GM12873 (cell line): ENCODE measurements at regions not wholly inside any gene's neighbourhood (a gene's known extent, or its start where the extent isn't known, plus 50 kb on each side); places are given as distances from the start of the nearest gene placed in this dataset.

ENCODE experiments used
- TF ChIP-seq, protein P1 (sequence below): IDR thresholded peaks from 2 replicates; pipeline ENCODE4 v1.5.1; 2012; ENCODE audit warnings: low read depth, mild to moderate bottlenecking, moderate library complexity, low read length, control low read depth; ENCODE audit not compliant: insufficient read depth; ENCODE audit errors: missing control alignments

GRCh38 chr15:62981071-62981470 is 61.5 kb upstream of the TPM1 start:
- TF ChIP-seq, protein P1, sequence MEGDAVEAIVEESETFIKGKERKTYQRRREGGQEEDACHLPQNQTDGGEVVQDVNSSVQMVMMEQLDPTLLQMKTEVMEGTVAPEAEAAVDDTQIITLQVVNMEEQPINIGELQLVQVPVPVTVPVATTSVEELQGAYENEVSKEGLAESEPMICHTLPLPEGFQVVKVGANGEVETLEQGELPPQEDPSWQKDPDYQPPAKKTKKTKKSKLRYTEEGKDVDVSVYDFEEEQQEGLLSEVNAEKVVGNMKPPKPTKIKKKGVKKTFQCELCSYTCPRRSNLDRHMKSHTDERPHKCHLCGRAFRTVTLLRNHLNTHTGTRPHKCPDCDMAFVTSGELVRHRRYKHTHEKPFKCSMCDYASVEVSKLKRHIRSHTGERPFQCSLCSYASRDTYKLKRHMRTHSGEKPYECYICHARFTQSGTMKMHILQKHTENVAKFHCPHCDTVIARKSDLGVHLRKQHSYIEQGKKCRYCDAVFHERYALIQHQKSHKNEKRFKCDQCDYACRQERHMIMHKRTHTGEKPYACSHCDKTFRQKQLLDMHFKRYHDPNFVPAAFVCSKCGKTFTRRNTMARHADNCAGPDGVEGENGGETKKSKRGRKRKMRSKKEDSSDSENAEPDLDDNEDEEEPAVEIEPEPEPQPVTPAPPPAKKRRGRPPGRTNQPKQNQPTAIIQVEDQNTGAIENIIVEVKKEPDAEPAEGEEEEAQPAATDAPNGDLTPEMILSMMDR, result no peak

DNA sequence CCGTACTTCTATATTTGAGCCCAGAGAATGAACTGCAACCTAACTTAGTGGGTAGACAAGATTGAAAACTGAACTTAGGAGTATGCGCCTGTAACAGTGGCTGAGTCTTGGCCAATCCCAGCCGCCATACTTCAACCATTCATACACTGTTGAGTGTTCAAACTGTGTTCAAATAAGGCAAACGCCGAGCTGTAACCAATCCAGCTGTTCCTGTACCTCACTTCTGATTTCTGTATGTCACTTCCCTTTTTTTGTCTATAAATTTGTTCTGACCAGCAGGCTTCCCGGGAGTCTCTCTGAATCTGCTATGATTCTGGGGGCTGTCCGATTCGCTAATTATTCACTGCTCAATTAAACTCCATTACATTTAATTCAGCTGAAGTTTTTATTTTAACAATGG is 58.6 kb upstream of the TPM1 start:
- TF ChIP-seq, protein P1, result no peak

- TF ChIP-seq, protein P1, result no peak
These were observed 56.8 kb upstream of the TPM1 start for GRCh38 chr15:62985768-62986167.

DNA sequence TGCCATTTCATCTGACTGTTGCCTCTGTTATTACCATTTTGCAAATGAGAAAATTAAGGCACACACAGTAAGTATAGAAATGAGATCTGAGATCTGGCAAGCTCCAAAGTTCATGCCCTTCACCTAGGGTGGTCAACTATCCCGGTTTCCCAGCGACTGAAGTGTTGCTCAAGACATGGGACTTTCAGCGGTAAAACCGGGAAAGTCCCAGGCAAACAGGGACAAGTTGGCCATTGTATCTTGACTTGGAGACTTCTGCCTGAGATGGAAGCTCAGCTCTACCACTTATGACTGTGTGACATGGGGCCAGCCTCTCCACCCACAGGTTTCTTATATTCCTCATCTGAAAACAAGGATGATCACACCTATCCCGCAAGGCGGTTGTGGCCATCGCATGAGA is 55.6 kb upstream of the TPM1 start:
- TF ChIP-seq, protein P1, result no peak

DNA sequence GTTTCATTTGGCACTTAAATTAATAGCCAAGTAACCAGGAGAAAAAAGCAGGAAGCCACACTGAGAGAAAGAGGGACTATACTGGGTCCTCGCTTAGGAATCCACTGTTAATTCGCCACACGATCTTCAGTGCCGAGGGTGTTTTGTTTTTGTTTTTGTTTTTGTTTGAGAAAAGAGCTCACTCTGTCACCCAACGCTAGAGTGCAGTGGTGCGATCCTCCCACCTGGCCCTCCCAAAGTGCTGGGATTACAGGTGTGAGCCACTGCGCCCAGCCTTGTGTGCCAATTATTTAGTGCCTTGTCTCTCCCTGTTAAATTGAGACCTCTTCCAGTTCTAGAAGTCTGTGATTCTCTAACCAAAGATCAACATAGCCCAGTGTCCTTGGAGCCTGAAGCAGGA is 53.8 kb upstream of the TPM1 start:
- TF ChIP-seq, protein P1, result no peak

DNA sequence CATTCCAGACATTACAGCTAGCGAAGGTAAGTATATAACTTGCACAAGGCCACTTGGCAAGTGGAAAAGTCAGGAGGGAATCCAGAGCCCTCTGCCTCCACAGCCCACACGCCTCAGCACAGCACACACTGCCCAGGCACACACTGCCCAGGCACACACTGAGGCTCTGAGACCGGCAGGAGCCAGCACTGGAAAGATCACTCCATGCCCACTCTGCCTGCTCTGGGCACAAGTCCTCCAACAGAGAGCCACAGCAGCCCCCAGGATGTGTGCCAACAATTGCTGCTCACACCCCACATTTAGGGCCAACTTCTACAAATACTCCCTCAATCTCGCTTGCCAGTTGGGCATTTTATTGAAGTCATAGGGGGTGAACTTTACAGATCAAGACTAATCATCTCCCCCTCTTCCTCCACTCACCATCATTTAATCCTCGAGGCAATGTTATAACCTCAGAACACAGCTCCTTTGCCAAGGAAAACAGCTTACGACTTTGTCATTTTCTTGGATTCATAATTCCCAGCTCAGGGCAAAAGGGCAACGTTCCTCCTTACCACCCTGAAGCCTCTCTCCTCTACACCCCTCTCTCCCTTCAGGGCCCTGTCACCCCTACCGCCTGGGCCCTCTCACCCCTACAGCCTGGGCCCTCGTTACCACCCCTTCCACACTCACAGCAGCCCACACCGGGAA is 53.0 kb upstream of the TPM1 start:
- TF ChIP-seq, protein P1, result no peak

GRCh38 chr15:62991698-62992097 is 50.8 kb upstream of the TPM1 start:
- TF ChIP-seq, protein P1, result no peak
